ENCODE measurements at regions not wholly inside any gene's neighbourhood (a gene's known extent, or its start where the extent isn't known, plus 50 kb on each side); places are given as distances from the start of the nearest gene placed in this dataset.

- TF ChIP-seq POLR2A (IDR thresholded peaks at IDR 0.05; ENCODE audit: low read length) = no peak
- no peak for TF ChIP-seq GATA1 (IDR thresholded peaks at IDR 0.05; ENCODE audit: low read depth, low read length)
Measured at GRCh38 chr20:19849341-19850197, 91.5 kb downstream of the RIN2 start.
